Right kidney (tissue), 1 donor: ENCODE measurements at regions not wholly inside any gene's neighbourhood (a gene's known extent, or its start where the extent isn't known, plus 50 kb on each side); places are given as distances from the start of the nearest gene placed in this dataset.
"Not testable (repeated sequence)": the region's sequence is repeated elsewhere in the genome, so short reads cannot be mapped to it uniquely, and the experiment has no call there.

Experiments used
- DNase-seq: peaks from one replicate; pipeline ENCODE4 v3.0.0-alpha.2; 2016

DNA sequence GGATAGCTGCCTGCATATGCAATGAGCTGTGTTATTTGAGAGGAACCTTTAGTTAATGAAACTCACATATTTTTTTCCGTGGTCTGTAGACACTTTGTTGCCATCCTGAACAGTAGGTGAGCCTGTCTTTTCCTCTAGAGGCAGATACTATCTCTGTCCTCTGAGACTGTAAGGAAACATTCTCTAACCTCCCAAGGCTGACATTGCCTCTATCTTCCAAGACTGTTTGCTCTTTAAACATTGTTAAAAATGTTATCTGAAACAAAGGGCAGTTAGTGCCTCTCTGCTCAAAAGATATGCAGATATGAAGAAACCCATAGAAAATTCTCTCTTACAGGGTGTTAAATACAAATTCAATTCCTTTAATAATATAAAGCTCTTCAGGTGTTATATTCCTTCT, 963.8 kb upstream of the CNTN5 start:
- DNase-seq = no peak

- DNase-seq = no peak
These were observed 961.3 kb upstream of the CNTN5 start for GRCh38 chr11:98059488-98059887.

- DNase-seq = no peak
These were observed 960.0 kb upstream of the CNTN5 start for GRCh38 chr11:98060759-98061158.

- DNase-seq = no peak
These were observed 958.9 kb upstream of the CNTN5 start for GRCh38 chr11:98061858-98062257.

DNA sequence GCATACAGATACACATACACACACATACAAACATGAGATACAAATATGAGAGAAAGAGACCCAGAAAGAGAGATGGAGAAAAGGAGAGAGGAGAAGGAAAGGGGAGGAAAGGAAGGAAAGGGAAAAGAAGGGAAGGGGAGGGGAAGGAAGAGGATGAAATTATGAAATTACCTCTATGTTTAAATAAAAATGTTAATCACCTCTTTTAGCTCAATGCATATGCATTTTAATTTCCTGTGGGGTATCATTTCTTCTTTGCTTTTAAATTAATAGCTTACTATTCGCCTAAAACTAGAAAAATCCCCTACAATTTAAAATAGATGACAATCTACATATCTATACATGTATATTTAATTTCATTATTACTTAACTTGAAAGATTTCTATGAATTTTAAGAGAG, 958.0 kb upstream of the CNTN5 start:
- no peak for DNase-seq

DNA sequence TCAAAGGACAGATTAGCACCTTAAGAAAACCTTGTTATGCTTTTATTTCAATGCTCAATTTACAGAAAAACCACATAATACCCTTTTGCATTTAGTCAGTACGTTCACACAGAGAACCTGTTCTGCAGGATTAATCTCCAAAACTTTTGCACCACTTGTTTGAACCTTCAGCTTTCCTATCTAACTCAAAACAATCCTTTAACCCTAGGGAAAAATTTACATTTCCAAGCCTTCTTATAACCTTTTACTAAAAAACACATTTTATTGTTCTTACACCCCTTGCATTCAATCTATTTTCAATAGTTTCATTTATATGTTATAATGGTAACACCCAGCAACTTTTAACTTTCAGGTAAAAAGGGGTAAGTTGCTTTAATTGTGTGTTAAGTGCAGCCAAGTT, 952.5 kb upstream of the CNTN5 start:
- DNase-seq = no peak

DNA sequence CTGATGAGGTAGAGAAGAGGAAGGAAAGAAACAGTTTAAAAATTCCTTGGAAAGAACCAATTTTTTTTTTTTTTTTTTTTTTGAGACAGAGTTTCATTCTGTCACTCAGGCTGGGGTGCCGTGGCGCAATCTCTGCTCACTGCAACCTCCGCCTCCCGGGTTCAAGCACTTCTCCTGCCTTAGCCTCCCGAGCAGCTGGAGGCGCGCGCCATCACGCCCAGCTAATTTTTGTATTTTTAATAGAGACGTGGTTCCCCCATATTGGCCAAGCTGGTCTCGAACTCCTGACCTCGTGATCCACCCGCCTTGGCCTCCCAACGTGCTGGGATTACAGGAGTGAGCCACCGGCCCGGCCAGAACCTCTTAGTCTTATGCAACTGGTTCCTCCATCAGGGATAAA, 951.6 kb upstream of the CNTN5 start:
- DNase-seq = not testable (repeated sequence)

GRCh38 chr11:98069861-98070260, 950.9 kb upstream of the CNTN5 start:
- no peak for DNase-seq

GRCh38 chr11:98090861-98091505, 929.8 kb upstream of the CNTN5 start:
- DNase-seq = no peak

DNA sequence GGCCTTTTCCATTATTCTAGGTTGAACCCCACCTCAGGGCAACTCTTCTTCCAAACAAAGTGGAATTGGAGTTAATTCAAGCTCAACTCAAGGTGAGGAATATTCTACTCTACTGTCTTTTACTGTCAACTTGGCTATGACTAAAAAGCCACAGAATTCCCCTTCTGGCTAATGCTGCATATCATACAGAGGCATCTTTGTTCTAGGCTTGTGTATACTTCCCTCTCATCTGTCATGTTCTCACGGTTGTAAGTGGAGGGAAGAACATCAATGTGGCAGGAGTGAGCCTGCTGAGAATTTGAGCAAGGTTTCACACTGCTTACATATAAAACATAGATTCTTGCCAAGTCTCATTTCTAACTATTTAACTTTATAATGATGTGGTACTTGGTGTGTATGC, 921.4 kb upstream of the CNTN5 start:
- no peak for DNase-seq

DNA sequence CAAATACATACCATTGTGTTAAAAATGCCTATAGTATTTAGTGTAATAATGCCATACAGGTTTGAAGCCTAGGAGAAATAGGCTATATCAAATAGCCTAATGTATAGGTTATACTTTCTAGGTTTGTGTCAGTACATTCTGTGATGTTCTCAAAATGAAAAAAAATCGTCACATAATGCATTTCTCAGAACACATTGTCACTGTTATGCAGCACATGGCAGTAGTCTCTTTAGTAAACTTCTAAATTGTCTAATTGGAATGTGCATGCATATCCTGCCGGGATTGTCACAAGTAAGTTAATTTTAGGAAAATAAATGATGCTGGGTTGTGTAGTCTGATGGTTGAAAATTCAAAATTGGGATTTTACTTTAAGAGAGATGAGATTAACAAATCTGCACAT, 920.1 kb upstream of the CNTN5 start:
- no peak for DNase-seq

GRCh38 chr11:98101329-98101728, 919.4 kb upstream of the CNTN5 start:
- DNase-seq = no peak

- DNase-seq = no peak
These were observed 916.5 kb upstream of the CNTN5 start for GRCh38 chr11:98104249-98104648.

DNA sequence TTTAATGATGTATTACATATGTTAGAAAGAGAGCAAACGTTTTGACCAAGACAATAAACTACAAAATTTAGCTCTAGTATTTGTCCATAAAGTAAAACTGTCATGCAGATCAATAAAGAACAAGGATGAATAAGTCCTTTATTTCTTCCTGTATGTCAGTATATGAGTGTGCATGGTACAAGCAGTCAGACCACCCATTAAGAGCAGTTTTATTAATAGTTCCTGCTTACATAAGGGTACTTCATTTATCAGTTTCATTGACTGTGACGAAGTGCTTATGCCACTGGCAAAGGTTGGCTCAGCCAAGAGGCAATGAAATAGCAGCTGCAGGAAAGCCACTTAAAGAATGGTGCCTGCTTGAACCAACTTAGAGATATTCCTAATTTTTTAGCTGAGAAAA, 913.0 kb upstream of the CNTN5 start:
- no peak for DNase-seq

GRCh38 chr11:98110030-98110429, 910.7 kb upstream of the CNTN5 start:
- DNase-seq = no peak

GRCh38 chr11:98115873-98116272, 904.9 kb upstream of the CNTN5 start:
- no peak for DNase-seq

- DNase-seq = no peak
These were observed 890.6 kb upstream of the CNTN5 start for GRCh38 chr11:98130117-98130625.

GRCh38 chr11:98136357-98136756, 884.4 kb upstream of the CNTN5 start:
- DNase-seq = no peak

DNA sequence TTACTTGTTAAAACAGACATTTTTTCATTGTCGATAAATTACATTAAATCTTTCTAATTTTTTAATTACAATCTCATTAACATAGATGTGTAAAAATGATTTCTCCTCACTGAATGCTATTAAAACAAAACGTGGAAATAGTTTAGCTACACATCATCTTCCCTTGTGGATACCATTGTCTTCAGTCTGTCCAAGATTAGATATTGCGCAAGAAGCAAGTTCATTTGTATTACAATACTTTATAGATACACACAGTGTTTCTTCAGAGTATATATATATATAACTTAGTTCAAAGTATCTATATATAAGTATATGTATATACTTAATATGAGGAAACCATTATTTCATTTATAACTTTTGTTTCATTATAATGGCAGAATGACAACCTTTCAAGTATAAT, 883.3 kb upstream of the CNTN5 start:
- no peak for DNase-seq

GRCh38 chr11:98143661-98144060, 877.1 kb upstream of the CNTN5 start:
- no peak for DNase-seq

DNA sequence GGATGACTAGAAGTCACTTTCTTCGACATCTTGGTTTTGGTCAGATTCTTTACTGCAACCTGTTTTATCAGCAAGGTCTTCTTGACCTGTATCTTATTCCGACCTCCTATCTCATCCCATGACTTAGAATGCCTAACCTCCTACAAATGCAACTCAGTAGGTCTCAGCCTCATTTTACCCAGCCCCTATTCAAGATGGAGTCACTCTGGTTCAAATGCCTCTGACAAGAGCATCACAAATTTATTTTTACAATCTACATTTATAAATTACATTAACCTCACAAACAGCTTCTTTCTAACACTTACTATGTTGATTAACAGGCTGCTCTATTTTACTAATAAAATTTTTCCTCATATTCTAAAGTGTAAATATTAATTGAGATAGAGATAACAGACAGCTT, 867.0 kb upstream of the CNTN5 start:
- no peak for DNase-seq

DNA sequence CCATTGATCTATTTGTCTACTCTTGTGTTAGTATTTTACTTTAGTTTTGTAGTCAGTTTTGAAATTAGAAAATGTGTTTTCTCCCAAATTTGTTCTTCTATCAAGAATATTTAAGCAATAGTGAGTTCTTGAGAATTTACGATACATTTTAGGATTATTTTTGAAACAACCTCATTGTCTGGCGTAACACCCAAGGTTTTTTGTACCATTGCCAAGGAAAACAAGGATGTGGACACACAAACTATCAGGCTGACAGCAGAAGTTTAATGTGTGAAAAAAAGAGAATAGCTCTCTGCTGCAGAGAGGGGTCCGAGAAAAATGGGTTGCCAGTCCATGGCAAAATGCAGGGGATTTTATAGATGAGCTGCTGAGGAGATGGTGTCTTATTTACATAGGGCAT, 865.1 kb upstream of the CNTN5 start:
- no peak for DNase-seq

DNA sequence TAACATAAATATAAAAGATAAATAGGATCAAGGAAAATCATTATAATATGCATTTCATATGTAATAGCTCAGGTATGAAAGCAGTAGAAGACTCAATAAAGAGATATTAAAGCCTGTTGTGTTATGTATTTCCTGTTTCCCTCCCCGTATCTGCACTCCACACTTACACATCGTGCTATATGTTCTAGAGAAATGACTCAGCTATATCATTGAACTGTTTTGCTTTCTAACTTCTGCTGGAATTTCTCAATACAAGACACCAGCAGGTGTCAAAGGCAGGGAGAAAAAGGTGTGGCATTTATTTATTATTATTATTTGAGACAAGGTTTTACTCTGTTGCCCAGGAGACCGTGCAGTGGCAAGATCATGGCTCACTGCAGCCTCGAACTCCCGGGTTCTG, 842.8 kb upstream of the CNTN5 start:
- DNase-seq = no peak

- no peak for DNase-seq
These were observed 840.2 kb upstream of the CNTN5 start for GRCh38 chr11:98180511-98180910.

DNA sequence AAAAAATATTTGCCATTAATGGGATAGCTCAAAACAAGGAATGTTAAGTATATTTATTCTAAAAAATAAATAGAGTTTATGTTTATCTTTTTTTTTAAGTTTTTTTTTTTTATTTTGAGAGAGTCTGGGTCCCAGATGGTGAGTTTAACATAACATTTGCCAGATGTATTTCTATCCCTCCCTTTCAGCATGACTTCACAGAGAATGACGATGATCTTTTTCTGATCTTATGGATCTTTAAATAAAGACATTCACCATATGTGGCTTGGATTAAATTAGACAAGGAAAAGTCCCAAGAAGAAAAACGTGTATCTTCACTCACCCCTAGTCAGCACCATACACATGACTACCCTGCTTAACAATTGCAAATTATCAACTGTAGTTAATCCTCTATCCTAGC, 839.8 kb upstream of the CNTN5 start:
- DNase-seq = no peak
